ENCODE measurements at regions not wholly inside any gene's neighbourhood (a gene's known extent, or its start where the extent isn't known, plus 50 kb on each side); places are given as distances from the start of the nearest gene placed in this dataset.

GRCh38 chr13:51524829-51525566, 59.3 kb upstream of the WDFY2 start:
- TF ChIP-seq, protein P1, sequence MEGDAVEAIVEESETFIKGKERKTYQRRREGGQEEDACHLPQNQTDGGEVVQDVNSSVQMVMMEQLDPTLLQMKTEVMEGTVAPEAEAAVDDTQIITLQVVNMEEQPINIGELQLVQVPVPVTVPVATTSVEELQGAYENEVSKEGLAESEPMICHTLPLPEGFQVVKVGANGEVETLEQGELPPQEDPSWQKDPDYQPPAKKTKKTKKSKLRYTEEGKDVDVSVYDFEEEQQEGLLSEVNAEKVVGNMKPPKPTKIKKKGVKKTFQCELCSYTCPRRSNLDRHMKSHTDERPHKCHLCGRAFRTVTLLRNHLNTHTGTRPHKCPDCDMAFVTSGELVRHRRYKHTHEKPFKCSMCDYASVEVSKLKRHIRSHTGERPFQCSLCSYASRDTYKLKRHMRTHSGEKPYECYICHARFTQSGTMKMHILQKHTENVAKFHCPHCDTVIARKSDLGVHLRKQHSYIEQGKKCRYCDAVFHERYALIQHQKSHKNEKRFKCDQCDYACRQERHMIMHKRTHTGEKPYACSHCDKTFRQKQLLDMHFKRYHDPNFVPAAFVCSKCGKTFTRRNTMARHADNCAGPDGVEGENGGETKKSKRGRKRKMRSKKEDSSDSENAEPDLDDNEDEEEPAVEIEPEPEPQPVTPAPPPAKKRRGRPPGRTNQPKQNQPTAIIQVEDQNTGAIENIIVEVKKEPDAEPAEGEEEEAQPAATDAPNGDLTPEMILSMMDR (IDR thresholded peaks at IDR 0.05; ENCODE audit: insufficient read depth, low read length, poor library complexity, severe bottlenecking) = no peak
- no peaks in the 10 kb centered on the region for H3K27me3 ChIP-seq (replicated peaks; ENCODE audit: control insufficient read depth, insufficient read depth, low read length)
- no peaks in the 10 kb centered on the region for H3K36me3 ChIP-seq (ENCODE audit: control insufficient read depth, insufficient read depth, low read length)
- no peak overlapping the region for H3K4me3 ChIP-seq (replicated peaks; ENCODE audit: low read depth, low read length)
- DNase-seq (ENCODE audit: extremely low read depth, insufficient read length) = no peak

DNA sequence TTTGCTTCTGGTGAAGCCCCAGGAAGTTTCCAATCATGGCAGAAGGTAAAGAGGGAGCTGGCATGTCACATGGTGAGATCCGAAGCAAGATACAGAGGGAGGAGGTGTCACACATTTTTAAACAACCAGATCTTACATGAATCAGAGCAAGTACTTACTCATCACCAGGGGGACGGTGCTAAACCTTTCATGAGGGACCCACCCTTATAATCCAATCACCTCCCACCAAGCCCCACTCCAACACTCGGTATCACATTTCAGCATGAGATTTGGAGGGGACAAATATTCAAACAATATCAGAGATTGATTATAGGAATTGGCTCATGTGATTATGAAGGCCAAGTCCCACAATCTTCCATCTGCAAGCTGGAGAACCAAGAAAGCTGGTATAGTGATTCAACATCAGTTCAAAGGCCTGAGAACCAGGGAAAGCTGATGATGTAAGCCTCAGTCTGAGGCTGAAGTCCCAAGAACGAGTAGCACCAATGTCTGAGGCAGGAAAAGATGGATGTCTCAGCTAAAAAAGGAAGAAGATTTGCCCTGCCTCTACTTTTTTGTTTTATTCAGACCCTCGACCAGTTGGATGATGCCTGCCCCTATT, 58.6 kb upstream of the WDFY2 start:
- no peak overlapping the region for H3K4me3 ChIP-seq (replicated peaks; ENCODE audit: low read depth, low read length)
- H3K27me3 ChIP-seq (replicated peaks; ENCODE audit: control insufficient read depth, insufficient read depth, low read length) = no peaks in the 10 kb centered on the region
- TF ChIP-seq, protein P1 (IDR thresholded peaks at IDR 0.05; ENCODE audit: insufficient read depth, low read length, poor library complexity, severe bottlenecking) = no peak
- no peaks in the 10 kb centered on the region for H3K36me3 ChIP-seq (ENCODE audit: control insufficient read depth, insufficient read depth, low read length)
- DNase-seq (ENCODE audit: extremely low read depth, insufficient read length) = no peak

GRCh38 chr13:51526202-51526601, 58.1 kb upstream of the WDFY2 start:
- Histone ChIP-seq H3K36me3 (ENCODE audit: control insufficient read depth, insufficient read depth, low read length) (no peaks in the 10 kb centered on the region), H3K4me3 (replicated peaks; ENCODE audit: low read depth, low read length) (no peak overlapping the region), H3K27me3 (replicated peaks; ENCODE audit: control insufficient read depth, insufficient read depth, low read length) (no peaks in the 10 kb centered on the region)
- TF ChIP-seq, protein P1 (IDR thresholded peaks at IDR 0.05; ENCODE audit: insufficient read depth, low read length, poor library complexity, severe bottlenecking) = no peak
- no peak for DNase-seq (ENCODE audit: extremely low read depth, insufficient read length)

DNA sequence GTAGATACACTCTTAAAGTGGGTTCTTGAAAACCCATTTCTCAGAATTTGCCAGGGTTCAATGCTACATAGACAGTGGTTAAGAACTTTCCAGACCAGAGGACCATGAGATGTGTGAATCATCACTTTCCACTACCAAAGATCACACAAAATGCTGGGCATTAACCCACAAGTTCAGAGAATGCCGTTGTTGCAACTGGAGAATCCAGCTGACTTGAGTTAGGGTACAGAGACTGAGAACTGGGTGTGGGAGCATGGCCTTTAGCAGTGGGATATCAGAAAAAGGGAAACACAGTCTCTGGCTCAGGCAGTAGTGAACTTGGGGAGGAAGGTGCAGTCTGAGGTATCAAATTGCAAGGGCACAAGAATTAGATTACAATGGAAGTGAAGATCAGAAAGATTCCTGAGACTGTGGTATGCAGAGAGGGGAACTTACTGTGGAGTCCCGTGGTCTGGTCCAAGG, 51.5 kb upstream of the WDFY2 start:
- DNase-seq (ENCODE audit: extremely low read depth, insufficient read length) = no peak

DNA sequence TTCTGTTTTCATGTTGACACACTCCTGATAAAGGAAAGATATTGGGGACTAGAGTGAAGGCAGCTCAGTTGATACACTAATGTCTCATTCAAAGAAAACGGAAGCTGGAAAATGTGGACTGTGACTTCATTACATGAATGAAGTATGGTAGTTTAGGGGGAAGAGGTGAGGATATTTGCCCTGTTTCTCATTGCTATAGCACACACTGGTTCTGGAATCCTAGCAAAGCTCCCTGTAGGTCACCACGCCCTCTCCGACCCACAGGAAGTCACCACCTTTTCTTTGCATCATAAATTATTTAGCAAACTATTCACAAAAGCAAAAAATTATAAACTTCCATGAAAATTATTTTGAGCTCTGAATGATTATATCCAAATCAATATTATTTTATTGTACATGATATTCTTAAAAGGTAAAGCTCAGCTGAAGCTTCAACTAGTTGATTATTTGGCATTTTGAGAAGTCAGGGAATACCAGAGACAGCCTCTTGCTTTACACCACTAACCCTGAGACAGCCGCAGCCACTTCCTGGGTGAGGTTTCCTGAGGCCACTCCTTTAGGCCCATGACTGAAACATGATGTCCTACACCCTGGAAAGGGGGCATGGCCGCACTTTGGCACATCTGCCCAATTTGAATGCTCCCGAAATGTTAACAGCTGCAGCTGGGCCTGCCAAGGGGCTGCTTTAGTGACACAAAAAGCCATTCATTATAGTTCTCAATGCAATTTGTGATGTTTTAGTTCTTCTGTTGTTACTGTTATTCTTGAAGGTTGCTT, 50.0 kb upstream of the WDFY2 start:
- H3K27me3 ChIP-seq (replicated peaks; ENCODE audit: control insufficient read depth, insufficient read depth, low read length) = no peaks in the 10 kb centered on the region
- TF ChIP-seq, protein P1 (IDR thresholded peaks at IDR 0.05; ENCODE audit: insufficient read depth, low read length, poor library complexity, severe bottlenecking) = no peak
- peak; percentile 9 for DNase-seq (ENCODE audit: extremely low read depth, insufficient read length)
- no peaks in the 10 kb centered on the region for H3K36me3 ChIP-seq (ENCODE audit: control insufficient read depth, insufficient read depth, low read length)
- no peak overlapping the region for H3K4me3 ChIP-seq (replicated peaks; ENCODE audit: low read depth, low read length)

More for the DNA sequence above, 51.5 kb upstream of the WDFY2 start:
- TF ChIP-seq, protein P1 (IDR thresholded peaks at IDR 0.05; ENCODE audit: insufficient read depth, low read length, poor library complexity, severe bottlenecking) = no peak
- Histone ChIP-seq H3K36me3 (ENCODE audit: control insufficient read depth, insufficient read depth, low read length) (no peaks in the 10 kb centered on the region), H3K27me3 (replicated peaks; ENCODE audit: control insufficient read depth, insufficient read depth, low read length) (no peaks in the 10 kb centered on the region), H3K4me3 (replicated peaks; ENCODE audit: low read depth, low read length) (no peak overlapping the region)
